Activated CD8-positive, alpha-beta memory T cell treated with anti-CD3 and anti-CD28 coated beads, Interleukin-2, amount 50 U/mL, for 1 hour (primary cell): ENCODE measurements at regions not wholly inside any gene's neighbourhood (a gene's known extent, or its start where the extent isn't known, plus 50 kb on each side); places are given as distances from the start of the nearest gene placed in this dataset.

Experiments used
- DNase-seq: peaks from one replicate; pipeline ENCODE4 v3.0.0-alpha.2; 2020; ENCODE audit errors: extremely low read depth

GRCh38 chr3:104458657-104459056, 908.1 kb upstream of the ALCAM start:
- DNase-seq, result no peak

DNA sequence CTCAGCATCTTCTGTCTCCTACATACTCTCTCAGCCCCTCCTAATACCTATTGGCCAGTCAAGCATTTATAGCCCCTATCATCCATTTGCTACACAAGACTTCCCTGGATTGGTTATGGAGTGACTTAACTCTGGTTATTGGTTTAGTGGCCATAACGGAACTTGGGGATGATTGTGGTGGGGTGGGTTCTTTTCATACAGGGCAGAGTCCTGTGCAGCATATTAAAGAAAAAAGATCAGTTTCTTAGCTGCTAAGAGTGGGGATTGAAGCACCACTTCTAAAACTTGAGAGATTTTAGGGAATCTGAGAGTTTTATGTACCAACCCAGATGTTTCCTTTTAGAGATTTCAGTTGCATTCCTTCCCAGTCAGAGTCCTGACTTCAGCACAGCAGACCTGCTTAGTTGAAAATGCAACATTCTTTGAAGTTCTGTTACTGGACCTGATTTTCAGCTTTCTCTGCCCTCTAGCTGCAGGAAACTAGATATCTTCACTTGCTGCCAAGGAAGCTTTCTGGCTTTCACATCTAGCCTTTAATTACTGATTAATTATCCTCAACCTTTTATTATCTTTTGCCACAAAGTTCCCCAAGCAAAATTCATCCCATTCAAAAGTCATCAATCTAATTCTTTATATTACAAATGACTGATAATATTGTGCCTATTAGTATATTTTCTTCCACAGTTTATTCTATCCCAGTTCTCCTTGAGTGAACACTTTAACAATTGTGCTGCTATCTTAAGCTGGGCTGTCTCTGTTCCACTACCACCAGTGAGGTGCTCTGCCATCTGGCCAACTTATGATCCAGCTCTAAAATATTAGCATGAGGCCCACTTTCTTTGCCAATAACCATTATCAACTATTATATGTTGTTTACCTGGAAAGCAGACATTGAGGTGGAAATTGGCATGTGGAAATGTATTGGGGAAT, 906.0 kb upstream of the ALCAM start:
- no peak for DNase-seq

DNA sequence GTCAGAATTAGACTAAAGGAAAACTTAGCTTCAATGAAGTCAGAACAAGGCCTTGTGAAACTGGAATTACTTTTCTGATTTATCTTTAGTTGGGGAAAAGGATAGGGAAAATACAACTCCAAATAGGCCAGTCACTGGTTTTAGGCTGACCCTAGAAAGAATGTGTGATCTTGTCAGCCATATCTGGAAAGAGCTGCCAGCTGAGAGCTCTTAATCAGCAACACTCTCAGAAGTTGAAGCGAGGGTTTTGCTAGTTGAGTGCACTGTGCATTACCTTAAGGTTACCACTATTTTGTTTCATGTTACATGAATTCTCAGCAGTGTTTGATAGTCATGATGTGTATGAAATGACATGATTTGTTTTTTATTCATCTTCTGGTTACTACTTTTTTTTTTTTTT, 905.3 kb upstream of the ALCAM start:
- no peak for DNase-seq

DNA sequence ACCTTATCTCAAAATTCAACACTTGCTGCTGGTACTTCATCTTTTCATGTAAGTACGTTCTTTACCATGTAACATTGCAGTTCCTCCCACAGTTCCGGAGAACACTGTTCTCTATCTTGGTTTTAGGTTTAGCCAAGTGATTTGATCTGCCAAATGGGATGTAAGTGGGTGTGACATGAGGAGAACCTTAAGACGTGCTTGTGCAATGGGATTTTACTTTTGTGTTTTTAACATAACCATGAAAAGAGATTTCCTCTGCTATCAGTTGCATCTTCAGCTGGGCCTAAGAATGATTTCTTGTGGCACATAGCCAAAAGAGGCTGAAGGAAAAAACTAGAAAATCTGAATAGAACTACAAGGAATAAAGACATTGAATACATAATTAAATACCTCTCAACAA, 894.5 kb upstream of the ALCAM start:
- DNase-seq, result no peak

DNA sequence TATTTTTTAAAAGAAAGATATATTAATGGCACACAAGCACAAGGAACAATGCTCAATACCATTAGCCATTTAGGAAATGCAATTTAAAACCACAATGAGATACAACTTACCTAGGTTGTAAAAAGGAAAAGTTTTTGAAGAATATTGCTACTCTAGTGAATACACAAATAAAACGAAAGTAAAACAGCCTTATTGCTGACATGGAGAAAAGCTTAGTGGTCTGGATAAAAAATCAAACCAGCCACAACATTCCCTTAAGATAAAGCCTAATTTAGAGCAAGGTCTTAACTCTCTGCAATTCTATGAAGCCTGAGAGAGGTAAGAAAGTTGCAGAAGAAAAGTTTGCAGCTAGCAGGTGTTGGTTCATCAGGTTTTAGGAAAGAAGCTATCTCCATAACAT, 892.7 kb upstream of the ALCAM start:
- DNase-seq, result no peak

GRCh38 chr3:104503022-104503421, 863.7 kb upstream of the ALCAM start:
- DNase-seq, result no peak

- DNase-seq, result no peak
Measured at GRCh38 chr3:104510131-104510849, 856.4 kb upstream of the ALCAM start.

GRCh38 chr3:104514371-104514770, 852.3 kb upstream of the ALCAM start:
- no peak for DNase-seq

GRCh38 chr3:104514776-104515175, 851.9 kb upstream of the ALCAM start:
- no peak for DNase-seq

- no peak for DNase-seq
Measured at GRCh38 chr3:104519068-104519467, 847.6 kb upstream of the ALCAM start.

DNA sequence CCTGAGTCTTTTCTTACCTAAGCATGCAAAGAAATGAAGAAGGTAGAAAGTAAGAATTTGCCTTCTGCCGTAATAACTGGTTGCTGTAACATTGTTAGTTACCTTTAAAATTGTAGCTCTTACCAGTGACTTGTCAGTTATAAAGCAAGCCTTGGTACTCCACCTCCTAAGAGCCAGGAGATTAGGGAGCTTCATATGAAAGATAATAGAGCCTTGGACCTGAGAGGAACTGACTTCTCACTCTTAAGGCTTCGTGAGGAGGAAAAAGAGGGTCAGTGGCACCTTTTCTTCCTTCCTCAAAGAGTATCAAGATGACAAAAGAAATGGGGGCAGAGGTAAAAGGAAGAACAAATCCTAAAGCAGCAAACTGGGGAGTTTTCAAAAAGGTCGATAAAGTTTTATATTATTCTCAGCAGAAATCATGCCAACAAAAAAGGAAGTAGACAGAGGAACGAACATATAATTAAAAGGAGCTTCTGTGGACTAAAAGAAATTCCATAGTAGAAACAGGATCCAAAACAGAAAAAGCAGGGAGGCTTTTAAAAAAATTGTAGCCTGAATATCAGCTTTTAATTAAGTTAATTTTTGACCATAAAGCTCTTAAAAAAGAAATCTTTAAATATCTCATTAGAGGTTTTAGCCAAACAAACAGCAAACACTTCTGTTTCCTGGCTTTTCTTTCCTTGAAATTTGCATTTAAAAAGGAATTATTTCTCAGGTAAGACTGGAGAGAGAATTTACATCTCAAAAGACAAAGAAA, 847.1 kb upstream of the ALCAM start:
- no peak for DNase-seq

- DNase-seq, result no peak
Measured at GRCh38 chr3:104520228-104520655, 846.5 kb upstream of the ALCAM start.

DNA sequence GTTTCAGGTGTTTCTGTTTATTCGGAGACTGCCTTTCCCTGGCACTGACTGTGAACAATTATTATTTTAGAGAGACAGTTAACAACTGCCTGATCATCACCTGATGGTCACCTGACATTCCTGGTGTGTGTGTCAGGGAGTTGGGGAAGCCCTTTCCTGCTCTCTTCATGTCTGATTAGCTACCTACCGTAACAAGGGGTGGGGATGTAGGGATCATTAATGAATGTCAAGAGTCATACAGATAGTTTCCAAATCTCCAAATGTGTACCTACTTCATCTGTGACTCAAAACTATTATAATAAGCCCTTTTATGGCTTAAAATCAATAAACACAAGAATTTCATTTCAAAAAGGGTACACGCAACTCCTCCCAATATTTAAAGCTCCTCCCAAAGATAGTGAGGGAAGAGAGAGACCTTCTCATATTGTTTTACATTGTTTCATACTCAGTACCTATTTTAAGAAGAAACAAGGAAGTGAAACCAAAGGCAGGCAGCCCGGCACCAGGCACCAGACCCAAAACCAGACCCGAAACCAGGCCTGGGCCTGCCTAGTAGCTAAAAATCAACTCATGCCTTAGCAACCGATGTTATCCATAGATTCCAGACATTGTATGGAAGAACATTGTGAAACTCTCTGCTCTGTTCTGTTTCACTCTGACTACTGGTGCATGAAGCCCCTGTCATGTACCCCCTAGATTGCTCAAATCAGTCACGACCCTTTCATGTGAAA, 844.9 kb upstream of the ALCAM start:
- no peak for DNase-seq

GRCh38 chr3:104523136-104523535, 843.6 kb upstream of the ALCAM start:
- DNase-seq, result no peak

DNA sequence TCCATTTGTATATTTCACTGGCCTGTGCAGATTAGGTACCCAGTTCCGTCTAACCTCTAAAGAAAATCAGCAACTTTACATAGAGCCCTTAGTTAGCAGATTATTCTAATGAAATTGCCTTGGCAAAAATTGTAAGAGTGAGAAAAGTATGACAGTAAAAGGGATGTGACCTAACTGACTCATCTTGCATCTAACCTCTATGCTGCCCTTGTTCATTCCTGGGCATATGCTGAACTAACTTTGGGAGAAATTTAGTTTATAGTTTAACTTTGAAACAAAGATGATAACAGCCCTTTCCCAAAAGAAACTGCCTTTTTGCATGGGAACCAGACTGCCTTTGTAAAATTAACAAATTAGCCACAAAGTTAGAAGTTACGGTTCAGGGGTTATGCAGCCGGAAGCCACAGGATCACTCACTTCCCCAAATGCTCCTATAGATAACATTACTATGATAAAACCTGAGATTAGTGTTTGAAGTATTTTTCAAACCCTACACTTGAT, 839.8 kb upstream of the ALCAM start:
- DNase-seq, result no peak

- DNase-seq, result no peak
Measured at GRCh38 chr3:104530934-104531333, 835.8 kb upstream of the ALCAM start.

GRCh38 chr3:104536715-104537114, 830.0 kb upstream of the ALCAM start:
- no peak for DNase-seq

- no peak for DNase-seq
Measured at GRCh38 chr3:104537323-104537722, 829.4 kb upstream of the ALCAM start.

GRCh38 chr3:104546301-104546700, 820.4 kb upstream of the ALCAM start:
- DNase-seq, result no peak

- DNase-seq, result no peak
Measured at GRCh38 chr3:104547031-104547430, 819.7 kb upstream of the ALCAM start.

GRCh38 chr3:104548401-104548800, 818.3 kb upstream of the ALCAM start:
- no peak for DNase-seq
